ENCODE measurements at regions not wholly inside any gene's neighbourhood (a gene's known extent, or its start where the extent isn't known, plus 50 kb on each side); places are given as distances from the start of the nearest gene placed in this dataset.

- H2BK120ac ChIP-seq (replicated peaks; ENCODE audit: low read depth, low read length) = no peak overlapping the region
- H2BK15ac ChIP-seq (ENCODE audit: low read length) = no peak overlapping the region
- H3K23me2 ChIP-seq (ENCODE audit: low read depth, low read length) = no peaks in the 10 kb centered on the region
- H3K4me2 ChIP-seq (ENCODE audit: insufficient read depth in 1 of 2, low read depth in 2 of 2, low read length in 2 of 2) = no peak overlapping the region
- no peak overlapping the region for H3K4me3 ChIP-seq (ENCODE audit: extremely low read depth in 1 of 4, insufficient read depth in 2 of 4, low read depth in 3 of 4, low read length in 4 of 4)
- no peak overlapping the region for H4K8ac ChIP-seq (ENCODE audit: extremely low read depth, insufficient read depth, low read length)
- no peak overlapping the region for H3K9ac ChIP-seq (replicated peaks in 1 of 4; ENCODE audit: extremely low read depth in 1 of 4, low read depth in 3 of 4, low read length in 3 of 4)
- H3K56ac ChIP-seq (replicated peaks; ENCODE audit: insufficient read length, low read depth, low read length) = no peak overlapping the region
- CTCF ChIA-PET (ENCODE audit: partially characterized antibody) = interaction anchor here (0.6 kb wide), 1 partner anchor 29 kb away, joined by 3 read pairs; no protein-coding TSS in a partner anchor
- no peak overlapping the region for H3K23ac ChIP-seq (ENCODE audit: insufficient read length)
- FAIRE-seq = no peak
- H4K20me1 ChIP-seq (replicated peaks in 1 of 2; ENCODE audit: control insufficient read depth in 1 of 2, insufficient read depth in 2 of 2, low read length in 2 of 2) = no peaks in the 10 kb centered on the region
- H3K4me1 ChIP-seq (replicated peaks in 1 of 4; ENCODE audit: control insufficient read depth in 3 of 4, insufficient read depth in 4 of 4, low read length in 3 of 4) = peaks cover 0 to 2% (median 0%) of the 10 kb centered on the region in 4 experiments; a peak in 2 of 7 replicates
- no peak overlapping the region for H3K18ac ChIP-seq (ENCODE audit: extremely low read depth, low read length)
- 82% methylated on average over 9 of the region's 9 CpGs; no CpG with 5 or more reads in 1 of the 2 experiments for WGBS, 2 experiments (ENCODE audit: extremely low coverage in 1 of 2, insufficient coverage in 1 of 2, insufficient read length in 1 of 2, insufficient replicate concordance in 2 of 2, low coverage in 1 of 2, low lambda C conversion rate in 2 of 2, missing lambda C conversion rate in 1 of 2)
- no peaks in the 10 kb centered on the region for H3K36me3 ChIP-seq (ENCODE audit: control insufficient read depth in 2 of 4, insufficient read depth in 4 of 4, low read length in 3 of 4)
- no peak overlapping the region for H3K27ac ChIP-seq (ENCODE audit: low read depth, low read length)
- no peaks in the 10 kb centered on the region for H3K9me3 ChIP-seq (ENCODE audit: insufficient read depth in 2 of 2, low read depth in 1 of 2, low read length in 1 of 2)
- no peaks in the 10 kb centered on the region for H3K79me2 ChIP-seq (ENCODE audit: control insufficient read depth in 1 of 2, insufficient read depth in 2 of 2, low read length in 2 of 2)
- H2AK5ac ChIP-seq (ENCODE audit: low read depth, low read length) = no peak overlapping the region
- no peak overlapping the region for H4K5ac ChIP-seq (ENCODE audit: insufficient read length, low read depth, low read length)
- H2AFZ ChIP-seq (ENCODE audit: low read length) = no peak overlapping the region; the same call in 1 of the 2 replicates
- no peaks in the 10 kb centered on the region for H3K79me1 ChIP-seq (ENCODE audit: low read depth, low read length)
- no peak overlapping the region for H2BK12ac ChIP-seq (ENCODE audit: low read depth, low read length)
- POLR2A ChIA-PET (ENCODE audit: partially characterized antibody) = no interaction called here
- no peak overlapping the region for H2BK5ac ChIP-seq (ENCODE audit: low read depth, low read length)
- no peak overlapping the region for H3K14ac ChIP-seq (ENCODE audit: insufficient read length)
- no peak overlapping the region for H2BK20ac ChIP-seq (ENCODE audit: low read length)
- no peaks in the 10 kb centered on the region for H3K27me3 ChIP-seq (replicated peaks in 1 of 4; ENCODE audit: control insufficient read depth in 3 of 4, extremely low read depth in 1 of 4, insufficient read depth in 3 of 4, low read length in 3 of 4)
- H3K4ac ChIP-seq (replicated peaks; ENCODE audit: insufficient read length, low read depth, low read length) = no peak overlapping the region
- DNase-seq (ENCODE audit: low read depth in 1 of 2, low spot score in 2 of 2) = no peak
- no peak overlapping the region for H4K91ac ChIP-seq (replicated peaks; ENCODE audit: insufficient read length, low read length)
- TF ChIP-seq CBX5 (IDR thresholded peaks at IDR 0.05; ENCODE audit: low read depth, low read length) (no peak), GTF2F1 (IDR thresholded peaks at IDR 0.05; ENCODE audit: borderline replicate concordance, low read depth, low read length) (no peak), SP4 (IDR thresholded peaks at IDR 0.05; ENCODE audit: low read length) (no peak), JUN (IDR thresholded peaks at IDR 0.05; ENCODE audit: low read depth, low read length) (no peak), SRF (IDR thresholded peaks at IDR 0.05; ENCODE audit: low read depth, low read length) (no peak), RNF2 (IDR thresholded peaks at IDR 0.05; ENCODE audit: borderline replicate concordance, low read depth, low read length, missing control alignments, poor library complexity, severe bottlenecking) (no peak)
Measured at GRCh38 chr4:187811591-187811990, 184.0 kb upstream of the ZFP42 start.

All from H1 (cell line).